ENCODE measurements at regions not wholly inside any gene's neighbourhood (a gene's known extent, or its start where the extent isn't known, plus 50 kb on each side); places are given as distances from the start of the nearest gene placed in this dataset.

DNA sequence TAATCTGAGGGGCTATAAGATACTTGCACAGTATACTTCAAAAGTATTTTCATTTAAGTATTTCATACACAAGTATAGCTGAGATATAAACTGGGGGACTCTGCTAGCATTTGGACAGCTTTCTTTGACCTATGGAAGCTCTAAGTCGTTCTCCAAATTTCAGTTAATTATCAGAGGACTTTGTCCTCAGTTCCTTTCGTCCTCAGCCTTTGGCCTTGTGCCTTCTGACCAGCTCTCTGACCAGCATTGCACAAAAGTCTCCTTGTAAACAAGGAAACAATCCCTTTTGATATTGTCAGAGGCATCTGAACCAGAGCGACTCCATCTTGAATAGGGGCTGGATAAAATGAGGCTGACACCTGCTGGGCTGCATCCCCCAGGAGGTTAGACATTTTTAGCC, 464.0 kb upstream of the FAM241A start:
- no peak for DNase-seq

DNA sequence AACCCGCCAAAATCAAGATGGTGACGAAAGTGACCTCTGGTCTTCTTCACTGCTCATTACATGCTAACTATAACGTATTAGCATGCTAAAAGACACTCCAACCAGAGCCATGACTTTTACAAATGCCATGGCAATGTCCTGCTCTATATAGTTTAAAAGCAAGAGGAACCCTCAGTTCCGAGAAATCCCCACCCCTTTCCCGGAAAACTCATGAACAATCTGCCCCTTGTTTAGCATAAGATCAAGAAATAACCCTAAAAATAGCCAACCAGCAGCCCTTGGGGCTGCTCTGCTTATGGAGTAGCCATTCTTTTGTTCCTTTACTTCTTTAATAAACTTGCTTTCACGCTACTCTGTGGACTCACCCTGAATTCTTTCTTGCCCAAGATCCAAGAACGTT, 463.5 kb upstream of the FAM241A start:
- DNase-seq, result no peak

DNA sequence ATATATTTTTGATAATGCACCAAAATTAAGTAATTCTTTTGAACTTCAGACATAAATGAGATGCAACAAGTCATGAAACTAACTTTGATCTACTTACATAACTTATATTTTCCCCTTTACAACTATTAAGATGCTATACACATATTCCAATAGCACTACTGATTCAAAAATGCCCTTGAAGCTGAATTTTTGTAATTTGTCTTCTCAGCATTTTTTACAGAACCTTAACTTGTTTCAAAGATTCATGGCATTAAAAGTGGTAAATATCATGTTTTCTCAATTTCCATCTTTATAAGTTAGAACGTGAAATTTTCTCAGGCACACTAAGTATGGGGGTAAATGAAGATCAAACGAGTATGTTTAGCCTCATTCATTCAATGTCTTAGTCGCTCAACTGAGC, 460.0 kb upstream of the FAM241A start:
- DNase-seq, result no peak

- no peak for DNase-seq
Observed at GRCh38 chr4:111689214-111689613, 456.0 kb upstream of the FAM241A start.

- no peak for DNase-seq
Observed at GRCh38 chr4:111689731-111690130, 455.5 kb upstream of the FAM241A start.

- DNase-seq, result no peak
Observed at GRCh38 chr4:111693758-111694157, 451.5 kb upstream of the FAM241A start.

GRCh38 chr4:111695677-111696076, 449.6 kb upstream of the FAM241A start:
- DNase-seq, result no peak

DNA sequence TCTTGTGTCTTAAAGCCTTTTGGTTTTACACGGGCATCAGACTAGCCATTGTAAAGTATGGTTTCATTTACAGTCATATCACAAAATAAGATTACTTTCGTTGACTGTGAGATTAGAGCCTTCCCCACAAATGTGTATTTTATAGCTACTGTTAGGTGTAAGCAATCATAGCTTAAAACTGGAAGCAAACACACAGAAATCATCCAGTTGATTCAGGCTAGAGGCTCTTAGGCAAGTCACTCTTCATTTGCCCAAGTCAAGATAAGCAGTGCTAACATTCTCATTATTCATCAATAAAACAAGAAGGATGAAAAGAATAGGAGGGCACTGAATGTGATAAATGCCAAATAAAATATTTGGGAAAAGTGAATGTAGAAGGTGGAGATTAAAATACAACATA, 448.7 kb upstream of the FAM241A start:
- no peak for DNase-seq

- DNase-seq, result no peak
Observed at GRCh38 chr4:111697176-111697942, 447.9 kb upstream of the FAM241A start.

DNA sequence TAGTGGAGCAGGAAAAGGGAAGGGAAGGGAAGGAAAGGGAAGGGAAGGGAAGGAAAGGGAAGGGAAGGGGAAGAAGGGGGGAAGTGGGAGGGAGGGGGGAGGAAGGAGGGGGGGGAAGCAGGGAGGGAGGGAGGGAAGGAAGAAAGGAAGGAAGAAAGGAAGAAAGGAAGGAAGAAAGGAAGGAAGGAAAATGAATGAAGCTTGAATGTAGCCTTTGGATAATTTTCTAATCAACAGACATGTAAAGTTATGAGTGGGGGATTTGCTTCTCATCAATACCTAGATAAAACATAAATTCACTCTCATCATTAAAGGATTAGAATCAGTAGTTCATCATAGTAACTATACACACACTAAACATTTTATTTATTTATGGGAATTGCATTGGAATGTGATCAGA, 446.9 kb upstream of the FAM241A start:
- no peak for DNase-seq

- no peak for DNase-seq
Observed at GRCh38 chr4:111699165-111699564, 446.1 kb upstream of the FAM241A start.

GRCh38 chr4:111701102-111701501, 444.2 kb upstream of the FAM241A start:
- no peak for DNase-seq

DNA sequence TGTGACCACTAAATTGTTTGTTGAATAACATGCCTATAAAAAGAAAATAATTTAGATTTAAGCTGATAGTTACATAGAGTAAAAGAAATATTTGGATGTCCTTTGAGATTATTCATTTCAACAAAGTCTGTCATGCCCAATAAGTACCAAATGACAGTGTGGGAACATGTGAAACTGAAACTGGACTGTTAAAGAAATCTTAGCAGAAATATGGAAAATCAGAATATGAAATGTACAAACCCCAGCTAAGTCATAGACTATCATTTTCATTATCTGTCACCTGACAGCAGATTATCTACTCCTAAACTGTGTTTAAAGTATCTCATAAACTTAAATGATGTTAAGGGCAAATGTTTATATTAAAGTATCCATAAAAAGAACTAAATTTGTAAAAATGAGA, 437.8 kb upstream of the FAM241A start:
- no peak for DNase-seq

- DNase-seq, result no peak
Observed at GRCh38 chr4:111712093-111712677, 433.1 kb upstream of the FAM241A start.

- no peak for DNase-seq
Observed at GRCh38 chr4:111713276-111713675, 432.0 kb upstream of the FAM241A start.

DNA sequence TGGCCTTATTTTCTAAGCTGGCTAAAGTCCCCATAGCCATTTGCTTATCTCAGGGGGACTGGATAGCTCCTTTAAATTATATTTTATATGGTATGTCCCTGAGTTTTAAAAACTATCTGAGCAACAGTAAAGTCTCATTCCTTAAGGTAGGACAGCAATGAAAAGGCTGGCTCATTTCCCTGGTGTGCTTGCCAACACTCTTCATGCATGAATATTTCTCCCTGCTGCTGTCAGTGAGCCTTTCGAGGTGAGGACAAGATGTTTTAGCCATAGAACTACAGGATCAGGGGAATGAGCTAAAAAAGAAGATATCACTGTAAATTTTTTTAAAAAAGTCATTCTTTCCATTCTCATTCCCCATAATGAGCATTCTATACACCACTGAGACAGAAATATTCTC, 427.3 kb upstream of the FAM241A start:
- DNase-seq, result no peak

- no peak for DNase-seq
Observed at GRCh38 chr4:111718763-111719559, 426.3 kb upstream of the FAM241A start.

DNA sequence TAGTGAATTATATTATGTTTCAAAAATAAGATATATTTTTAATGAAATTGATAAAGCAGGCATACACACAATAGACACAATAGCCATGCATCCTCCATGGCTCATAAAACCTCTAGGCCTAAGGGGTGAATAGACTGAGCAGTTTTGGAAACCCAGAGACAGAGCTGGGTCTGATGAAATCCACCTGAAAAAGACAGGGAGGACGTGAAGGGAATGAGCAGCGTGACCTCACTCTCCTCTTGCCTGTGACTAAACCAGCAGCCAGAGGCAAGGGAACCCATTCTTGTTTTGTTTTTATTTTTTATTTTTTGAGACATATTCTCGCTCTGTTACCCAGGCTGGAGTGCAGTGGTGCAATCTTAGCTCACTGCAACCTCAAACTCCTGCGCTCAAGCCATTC, 424.4 kb upstream of the FAM241A start:
- DNase-seq, result no peak

DNA sequence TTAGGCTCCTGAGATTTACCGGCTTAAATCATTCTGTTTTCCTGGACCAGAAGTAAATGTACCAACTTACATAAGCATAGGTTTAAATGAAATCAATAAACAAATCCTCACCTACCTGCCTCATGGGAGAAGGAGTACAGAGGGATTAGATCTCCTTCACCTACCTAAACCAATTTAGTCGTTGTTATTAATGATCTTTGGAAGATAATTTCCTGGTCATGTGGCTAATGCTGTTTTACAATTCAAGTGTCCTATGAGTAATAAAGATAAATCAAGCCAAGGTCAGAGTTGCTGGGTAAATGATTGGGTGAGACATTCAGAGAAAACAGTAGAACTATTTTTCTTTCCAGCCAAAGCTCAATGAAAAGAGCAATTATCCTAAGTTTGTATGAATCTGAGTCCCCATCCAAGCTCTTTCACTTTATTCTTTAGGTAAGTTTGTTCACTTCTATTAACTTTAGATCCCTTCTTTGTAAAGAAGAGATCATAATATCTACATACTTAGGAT, 423.0 kb upstream of the FAM241A start:
- no peak for DNase-seq

DNA sequence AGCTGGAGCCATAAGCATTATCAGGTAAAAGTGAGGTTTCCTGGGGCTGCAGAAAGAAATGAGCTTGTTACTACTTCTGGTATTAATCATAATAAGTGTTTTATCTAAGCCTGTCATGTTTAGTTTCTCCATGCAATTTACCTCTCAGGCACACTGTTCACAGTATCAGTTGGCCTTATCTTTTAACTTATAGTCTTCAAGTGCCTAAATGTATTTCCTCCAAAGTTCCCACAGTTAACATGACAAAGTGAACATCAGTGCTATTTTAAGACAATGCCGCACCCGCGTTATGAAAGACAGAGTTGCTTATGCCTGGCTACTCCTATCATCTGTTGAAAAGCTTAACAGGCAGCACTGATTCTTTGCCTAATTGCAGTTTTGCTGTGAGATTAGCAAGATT, 408.7 kb upstream of the FAM241A start:
- no peak for DNase-seq

GRCh38 chr4:111744847-111745246, 400.4 kb upstream of the FAM241A start:
- DNase-seq, result no peak

GRCh38 chr4:111748157-111748556, 397.1 kb upstream of the FAM241A start:
- no peak for DNase-seq

- no peak for DNase-seq
Observed at GRCh38 chr4:111754003-111754402, 391.3 kb upstream of the FAM241A start.

DNA sequence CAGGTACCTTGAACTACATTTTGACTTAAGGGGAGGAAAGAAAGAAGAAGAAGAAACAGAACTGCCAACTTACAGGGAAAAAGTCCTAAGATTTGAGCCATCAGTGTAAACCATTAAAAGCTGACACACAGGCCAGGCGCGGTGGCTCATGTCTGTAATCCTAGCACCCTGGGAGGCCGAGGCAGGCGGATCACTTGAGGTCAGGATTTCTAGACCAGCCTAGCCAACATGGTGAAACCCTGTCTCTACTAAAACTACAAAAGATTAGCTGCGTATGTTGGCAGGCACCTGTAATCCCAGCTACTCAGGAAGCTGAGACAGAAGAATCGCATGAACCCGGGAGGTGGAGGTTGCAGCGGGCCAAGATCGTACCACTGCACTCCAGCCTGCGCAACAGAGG, 389.7 kb upstream of the FAM241A start:
- no peak for DNase-seq
